ENCODE measurements at regions not wholly inside any gene's neighbourhood (a gene's known extent, or its start where the extent isn't known, plus 50 kb on each side); places are given as distances from the start of the nearest gene placed in this dataset.

DNA sequence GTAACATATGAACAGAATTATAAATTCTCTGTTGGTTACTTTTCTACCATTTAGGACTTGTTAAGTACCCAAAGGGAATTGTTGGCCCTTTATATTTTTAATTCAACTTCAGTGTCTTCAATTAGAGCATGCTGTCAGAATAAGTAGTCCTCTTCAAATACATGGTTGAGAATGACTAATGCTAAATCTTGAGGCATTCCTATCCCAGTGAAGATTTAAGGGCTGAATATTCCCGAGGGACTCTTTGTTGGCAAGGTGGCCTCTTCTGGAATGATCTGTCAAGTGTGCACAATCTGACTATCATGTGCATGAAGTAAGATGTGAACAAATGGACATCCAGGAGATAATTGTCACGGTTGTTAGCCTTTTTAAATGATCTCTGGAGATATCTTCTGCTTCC, 421.7 kb downstream of the BMP2 start:
- TF ChIP-seq CTCF (IDR thresholded peaks at IDR 0.05), result no peak
- TF ChIP-seq POLR2AphosphoS5 (IDR thresholded peaks at IDR 0.05), result no peak
- TF ChIP-seq EP300 (IDR thresholded peaks at IDR 0.05; ENCODE audit: low read depth), result no peak
- TF ChIP-seq POLR2A (IDR thresholded peaks at IDR 0.05), result no peak

Measured in transverse colon (tissue), 4 donors.